ENCODE measurements at regions not wholly inside any gene's neighbourhood (a gene's known extent, or its start where the extent isn't known, plus 50 kb on each side); places are given as distances from the start of the nearest gene placed in this dataset.
"Not testable (repeated sequence)": the region's sequence is repeated elsewhere in the genome, so short reads cannot be mapped to it uniquely, and the experiment has no call there.

DNA sequence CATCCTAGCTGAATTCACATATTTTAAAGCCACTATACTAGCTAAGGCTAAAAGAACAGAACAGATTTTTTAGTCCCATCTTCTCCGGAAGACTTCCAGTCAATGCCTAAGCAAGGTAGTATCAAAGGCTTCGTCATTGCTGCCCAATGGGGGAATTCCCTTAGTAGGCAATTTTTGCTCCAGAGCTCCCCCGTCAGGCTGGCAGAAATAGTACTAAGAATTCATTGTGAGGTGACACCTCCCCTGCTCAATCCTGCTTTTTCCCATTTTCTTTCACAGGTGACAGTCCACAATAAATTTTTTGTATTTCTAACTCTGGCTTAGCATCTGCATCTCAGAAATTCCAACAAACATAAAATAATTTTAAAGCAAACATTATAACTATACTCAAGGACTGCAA lies 52.8 kb upstream of the SRSF6 start:
- DNase-seq (ENCODE audit: low read depth in 2 of 3, low spot score in 2 of 3), result no peak

- DNase-seq (ENCODE audit: low read depth in 2 of 3, low spot score in 2 of 3), result not testable (repeated sequence)
Observed at GRCh38 chr20:43400882-43401281, 56.8 kb upstream of the SRSF6 start.

GRCh38 chr20:43398676-43399324 lies 58.9 kb upstream of the SRSF6 start:
- DNase-seq (ENCODE audit: low read depth in 2 of 3, low spot score in 2 of 3), result no peak

DNA sequence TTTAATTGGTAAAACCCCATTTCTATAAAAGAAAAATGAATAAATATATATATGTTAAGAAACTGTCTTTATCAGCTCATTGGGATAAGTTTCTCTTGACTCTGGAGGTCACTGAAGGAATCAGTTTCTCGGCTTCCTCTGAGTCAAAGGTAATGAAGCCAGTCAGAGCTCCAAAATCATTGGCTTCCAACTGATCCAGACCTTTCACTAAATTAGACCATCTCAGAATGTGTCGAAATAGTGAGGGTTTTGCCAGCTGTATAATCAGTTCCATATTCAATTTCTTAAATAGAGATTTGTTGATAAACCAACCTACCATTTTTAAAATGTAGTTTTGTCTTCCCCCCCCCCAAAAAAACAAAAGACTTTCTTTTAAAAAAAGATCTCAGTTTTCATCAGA lies 60.5 kb upstream of the SRSF6 start:
- DNase-seq (ENCODE audit: low read depth in 2 of 3, low spot score in 2 of 3), result no peak

GRCh38 chr20:43393052-43393451 lies 64.6 kb upstream of the SRSF6 start:
- no peak for DNase-seq (ENCODE audit: low read depth in 2 of 3, low spot score in 2 of 3)

DNA sequence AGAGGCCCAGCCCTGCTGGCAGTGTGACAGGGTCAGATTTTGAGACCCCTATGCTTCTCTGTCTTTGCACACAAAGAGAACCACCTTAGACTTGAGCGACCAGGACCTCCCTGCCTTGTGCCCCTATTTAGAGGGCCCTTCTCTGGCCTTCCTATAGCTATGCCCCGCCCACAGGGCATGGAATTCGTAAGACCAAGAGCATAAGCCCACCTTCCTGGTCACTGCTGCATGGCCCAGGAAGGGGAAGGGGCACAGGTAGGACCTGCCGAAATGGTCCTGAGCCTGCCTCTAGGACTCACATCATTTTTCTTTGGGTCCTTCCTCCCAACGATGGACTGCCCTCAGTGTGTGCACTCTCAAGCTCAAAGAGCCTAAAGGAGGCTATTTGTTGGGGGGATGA lies 65.1 kb upstream of the SRSF6 start:
- no peak for DNase-seq (ENCODE audit: low read depth in 2 of 3, low spot score in 2 of 3)

- peak in 2 of 3 donors; percentile 7 to 8 for DNase-seq (ENCODE audit: low read depth in 2 of 3, low spot score in 2 of 3)
Observed at GRCh38 chr20:43389839-43390626, 67.7 kb upstream of the SRSF6 start.

DNA sequence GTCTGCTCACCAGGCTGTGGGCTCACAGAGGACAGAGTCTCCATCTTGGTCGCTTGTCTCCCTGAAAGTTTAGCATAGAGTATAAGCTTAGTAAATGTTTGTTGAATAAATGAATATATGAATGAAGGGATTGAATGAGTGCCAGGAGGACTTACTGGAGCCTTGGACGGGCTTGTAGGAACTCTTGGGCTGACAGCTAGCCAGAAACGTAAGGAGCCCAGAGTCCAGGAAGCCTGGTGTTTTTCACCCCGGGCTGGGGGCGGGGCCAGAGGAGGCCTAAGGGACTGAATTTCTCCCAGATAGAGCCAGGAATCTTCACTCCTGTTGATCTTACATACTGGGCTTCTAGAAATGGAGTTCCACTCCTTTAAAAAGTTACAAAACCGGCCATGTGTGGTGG lies 68.5 kb upstream of the SRSF6 start:
- DNase-seq (ENCODE audit: low read depth in 2 of 3, low spot score in 2 of 3), result no peak

DNA sequence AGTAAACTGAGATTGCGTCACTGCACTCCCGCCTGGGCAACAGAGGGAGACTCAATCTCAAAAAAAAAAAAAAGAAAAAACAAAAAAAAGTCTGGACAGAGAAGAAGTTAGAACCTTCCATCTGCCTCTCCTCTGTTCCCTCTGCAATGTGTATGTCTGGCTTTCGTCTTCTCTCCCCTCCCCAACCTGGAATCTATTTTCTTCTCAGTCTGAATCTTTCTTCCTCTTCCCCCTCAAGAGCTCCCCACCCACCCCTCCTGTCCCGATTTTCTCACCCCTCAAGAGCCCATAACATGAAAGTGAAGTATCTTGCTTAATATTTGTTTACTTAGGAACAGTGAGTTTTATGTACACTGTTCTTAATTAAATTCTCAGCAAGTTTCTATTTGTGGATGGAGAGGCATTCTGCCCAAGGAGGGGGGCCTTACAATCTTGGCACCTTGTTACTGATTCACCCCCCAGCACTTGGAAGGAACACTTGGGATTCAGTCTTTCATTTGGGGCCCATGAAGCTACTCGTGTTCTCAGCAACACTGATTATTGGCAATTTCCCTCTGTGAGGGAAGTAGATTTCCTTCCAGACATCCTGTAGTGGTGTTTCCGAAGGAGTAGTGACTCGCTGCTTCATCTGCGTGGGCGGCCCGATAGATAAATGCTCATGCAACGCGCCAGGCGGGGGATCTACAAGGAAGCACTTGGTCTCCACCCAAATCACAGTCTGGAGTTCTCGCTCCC lies 69.3 kb upstream of the SRSF6 start:
- DNase-seq (ENCODE audit: low read depth in 2 of 3, low spot score in 2 of 3), result no peak

GRCh38 chr20:43387737-43388136 lies 70.0 kb upstream of the SRSF6 start:
- DNase-seq (ENCODE audit: low read depth in 2 of 3, low spot score in 2 of 3), result no peak

- peak in 2 of 3 donors; percentile 9 to 66 for DNase-seq (ENCODE audit: low read depth in 2 of 3, low spot score in 2 of 3)
Observed at GRCh38 chr20:43386878-43387277, 70.8 kb upstream of the SRSF6 start.

DNA sequence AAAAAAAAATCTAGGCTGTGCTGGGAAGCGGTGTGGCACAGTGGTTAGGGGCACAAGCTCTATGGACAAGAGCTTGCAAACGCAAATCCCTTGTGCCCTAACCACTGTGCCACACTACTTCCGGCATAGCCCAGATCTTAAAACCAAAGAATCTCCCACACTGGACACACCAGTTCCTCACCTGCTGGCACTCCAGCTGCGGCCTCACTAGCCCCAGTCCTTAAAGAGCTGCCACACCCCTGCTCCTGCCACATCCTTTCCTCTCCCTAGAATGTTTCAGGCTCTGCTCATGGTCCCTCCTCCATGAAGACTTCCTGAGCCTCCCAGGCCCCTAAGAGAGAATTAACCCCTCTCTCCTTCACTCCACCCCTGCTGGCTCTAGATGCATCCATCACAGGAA lies 71.8 kb upstream of the SRSF6 start:
- DNase-seq (ENCODE audit: low read depth in 2 of 3, low spot score in 2 of 3), result no peak

DNA sequence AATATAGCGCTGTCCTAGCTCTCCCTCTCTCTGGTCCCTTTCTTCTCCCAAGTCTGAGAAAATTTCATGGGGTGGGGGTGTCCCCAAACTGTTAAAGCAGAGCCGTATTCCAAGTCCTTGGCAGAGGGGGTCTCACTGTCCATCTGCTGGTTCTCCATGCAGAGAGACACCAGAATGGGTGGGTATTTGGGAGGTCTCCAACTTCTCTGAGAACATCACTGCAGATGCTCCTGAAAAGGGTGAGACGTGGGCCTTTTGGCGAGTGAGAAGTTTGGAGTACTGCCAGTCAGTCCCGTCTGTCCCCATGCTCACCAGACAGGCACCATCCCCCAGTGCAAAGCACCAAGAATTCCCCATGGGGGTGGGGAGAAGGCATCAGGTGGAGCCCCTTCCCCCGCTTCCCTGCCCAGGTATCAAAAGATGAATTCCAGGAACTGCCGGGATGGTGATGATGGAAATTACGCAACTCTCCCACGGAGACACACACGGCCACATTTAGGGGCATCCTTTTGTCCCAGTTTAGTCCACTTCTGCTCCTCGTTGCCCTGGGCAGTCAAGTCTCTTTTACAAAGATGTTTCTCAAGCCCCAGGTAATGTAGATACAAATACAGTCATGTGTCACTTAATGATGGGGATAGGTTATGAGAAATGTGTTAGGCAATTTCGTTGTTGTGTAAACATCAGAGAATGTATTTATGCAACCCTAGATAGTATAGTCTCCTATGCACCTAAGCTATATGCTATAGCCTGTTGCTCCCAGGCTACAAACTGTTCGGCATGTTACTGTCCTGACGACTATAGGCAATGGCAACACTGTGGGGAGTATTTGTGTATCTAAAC lies 73.4 kb upstream of the SRSF6 start:
- no peak for DNase-seq (ENCODE audit: low read depth in 2 of 3, low spot score in 2 of 3)

GRCh38 chr20:43383026-43383795 lies 74.5 kb upstream of the SRSF6 start:
- DNase-seq (ENCODE audit: low read depth in 2 of 3, low spot score in 2 of 3), result no peak

GRCh38 chr20:43382135-43382534 lies 75.6 kb upstream of the SRSF6 start:
- not testable (repeated sequence) for DNase-seq (ENCODE audit: low read depth in 2 of 3, low spot score in 2 of 3)

- DNase-seq (ENCODE audit: low read depth in 2 of 3, low spot score in 2 of 3), result not testable (repeated sequence)
Observed at GRCh38 chr20:43381533-43381932, 76.2 kb upstream of the SRSF6 start.

GRCh38 chr20:43379239-43379917 lies 78.3 kb upstream of the SRSF6 start:
- no peak for DNase-seq (ENCODE audit: low read depth in 2 of 3, low spot score in 2 of 3)

- no peak for DNase-seq (ENCODE audit: low read depth in 2 of 3, low spot score in 2 of 3)
Observed at GRCh38 chr20:43376831-43377230, 80.9 kb upstream of the SRSF6 start.

DNA sequence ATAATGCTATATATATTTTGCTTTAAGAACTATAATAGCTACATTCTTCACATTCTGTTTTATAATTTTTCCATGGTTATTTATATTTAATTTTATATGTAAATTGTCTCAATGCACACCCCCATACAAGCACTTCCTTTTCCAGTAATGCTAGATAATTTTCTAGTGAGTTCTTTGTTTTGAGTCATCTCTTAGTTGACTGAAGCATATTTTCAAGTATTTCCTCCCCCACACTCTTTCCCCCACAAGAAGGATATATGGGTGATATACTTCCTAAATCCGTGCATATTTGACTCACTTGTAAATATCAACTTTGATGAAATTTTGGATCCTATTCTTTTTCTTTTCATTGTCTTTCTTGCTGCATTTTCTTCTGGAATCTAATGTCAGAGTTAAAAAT lies 82.1 kb upstream of the SRSF6 start:
- no peak for DNase-seq (ENCODE audit: low read depth in 2 of 3, low spot score in 2 of 3)

Data from hematopoietic multipotent progenitor cell (in vitro differentiated cells).